ENCODE measurements at regions not wholly inside any gene's neighbourhood (a gene's known extent, or its start where the extent isn't known, plus 50 kb on each side); places are given as distances from the start of the nearest gene placed in this dataset.
A peak's percentile ranks its signal among the peaks of the same experiment; 100 is the strongest.

- 93 to 94% methylated on average over 9 of the region's 9 CpGs for WGBS, 2 donors
- Histone ChIP-seq H3K9me3 (no peaks in the 10 kb centered on the region), H3K36me3 (peaks cover 0 to 15% (median 12%) of the 10 kb centered on the region in 4 donors), H3K4me1 (no peaks in the 10 kb centered on the region), H3K27ac (no peak overlapping the region), H3K27me3 (no peaks in the 10 kb centered on the region), H3K4me3 (no peak overlapping the region)
- TF ChIP-seq, protein P1, sequence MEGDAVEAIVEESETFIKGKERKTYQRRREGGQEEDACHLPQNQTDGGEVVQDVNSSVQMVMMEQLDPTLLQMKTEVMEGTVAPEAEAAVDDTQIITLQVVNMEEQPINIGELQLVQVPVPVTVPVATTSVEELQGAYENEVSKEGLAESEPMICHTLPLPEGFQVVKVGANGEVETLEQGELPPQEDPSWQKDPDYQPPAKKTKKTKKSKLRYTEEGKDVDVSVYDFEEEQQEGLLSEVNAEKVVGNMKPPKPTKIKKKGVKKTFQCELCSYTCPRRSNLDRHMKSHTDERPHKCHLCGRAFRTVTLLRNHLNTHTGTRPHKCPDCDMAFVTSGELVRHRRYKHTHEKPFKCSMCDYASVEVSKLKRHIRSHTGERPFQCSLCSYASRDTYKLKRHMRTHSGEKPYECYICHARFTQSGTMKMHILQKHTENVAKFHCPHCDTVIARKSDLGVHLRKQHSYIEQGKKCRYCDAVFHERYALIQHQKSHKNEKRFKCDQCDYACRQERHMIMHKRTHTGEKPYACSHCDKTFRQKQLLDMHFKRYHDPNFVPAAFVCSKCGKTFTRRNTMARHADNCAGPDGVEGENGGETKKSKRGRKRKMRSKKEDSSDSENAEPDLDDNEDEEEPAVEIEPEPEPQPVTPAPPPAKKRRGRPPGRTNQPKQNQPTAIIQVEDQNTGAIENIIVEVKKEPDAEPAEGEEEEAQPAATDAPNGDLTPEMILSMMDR (IDR thresholded peaks at IDR 0.05): peak in 1 of 4 experiments; percentile 21
- TF ChIP-seq POLR2A (IDR thresholded peaks at IDR 0.05): no peak
- no peak for DNase-seq
- intact Hi-C loops (cut with DNase I): no loop called here
Measured at GRCh38 chr14:71720978-71721624, 211.1 kb upstream of the RGS6 start.

DNA sequence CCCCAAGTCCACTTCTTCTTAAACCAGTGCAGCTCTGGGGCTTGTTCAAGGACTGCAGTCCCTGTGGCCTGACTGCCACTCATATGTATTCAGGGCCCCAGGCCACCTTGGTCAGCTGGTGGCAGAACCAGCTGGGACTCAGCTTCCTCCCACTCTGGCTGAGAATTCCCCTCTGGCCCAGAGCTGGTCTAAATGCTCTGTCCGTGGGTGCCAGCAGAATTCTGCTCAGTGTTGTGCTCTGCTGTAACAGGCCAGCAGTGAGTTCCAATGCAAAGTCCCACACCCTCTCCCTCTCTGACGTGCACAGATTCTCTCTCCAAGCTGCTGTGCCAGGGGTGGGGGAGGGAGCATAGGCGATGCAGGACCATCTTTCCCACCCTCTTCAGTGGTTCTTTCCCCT is 210.4 kb upstream of the RGS6 start:
- no peak for DNase-seq
- Histone ChIP-seq H3K4me1 (no peaks in the 10 kb centered on the region), H3K9me3 (no peaks in the 10 kb centered on the region), H3K36me3 (peaks cover 0 to 15% (median 12%) of the 10 kb centered on the region in 4 donors), H3K27ac (no peak overlapping the region), H3K4me3 (no peak overlapping the region), H3K27me3 (no peaks in the 10 kb centered on the region)
- TF ChIP-seq, protein P1 (IDR thresholded peaks at IDR 0.05): no peak
- TF ChIP-seq POLR2AphosphoS5 (IDR thresholded peaks at IDR 0.05) (no peak), POLR2A (IDR thresholded peaks at IDR 0.05) (no peak), EP300 (IDR thresholded peaks at IDR 0.05) (no peak)
- intact Hi-C loops (cut with DNase I): no loop called here
- 89 to 92% methylated on average over 3 of the region's 3 CpGs for WGBS, 2 donors

GRCh38 chr14:71722885-71723284 is 209.3 kb upstream of the RGS6 start:
- Histone ChIP-seq H3K9me3 (no peaks in the 10 kb centered on the region), H3K27me3 (no peaks in the 10 kb centered on the region), H3K4me3 (no peak overlapping the region), H3K4me1 (no peaks in the 10 kb centered on the region), H3K36me3 (peaks cover 0 to 19% (median 12%) of the 10 kb centered on the region in 4 donors), H3K27ac (no peak overlapping the region)
- 55 to 87% methylated on average over 6 of the region's 6 CpGs for WGBS, 2 donors
- TF ChIP-seq, protein P1 (IDR thresholded peaks at IDR 0.05): no peak
- TF ChIP-seq EP300 (IDR thresholded peaks at IDR 0.05) (no peak), POLR2AphosphoS5 (IDR thresholded peaks at IDR 0.05) (no peak), POLR2A (IDR thresholded peaks at IDR 0.05) (no peak)
- intact Hi-C loops (cut with DNase I): no loop called here
- DNase-seq: no peak

DNA sequence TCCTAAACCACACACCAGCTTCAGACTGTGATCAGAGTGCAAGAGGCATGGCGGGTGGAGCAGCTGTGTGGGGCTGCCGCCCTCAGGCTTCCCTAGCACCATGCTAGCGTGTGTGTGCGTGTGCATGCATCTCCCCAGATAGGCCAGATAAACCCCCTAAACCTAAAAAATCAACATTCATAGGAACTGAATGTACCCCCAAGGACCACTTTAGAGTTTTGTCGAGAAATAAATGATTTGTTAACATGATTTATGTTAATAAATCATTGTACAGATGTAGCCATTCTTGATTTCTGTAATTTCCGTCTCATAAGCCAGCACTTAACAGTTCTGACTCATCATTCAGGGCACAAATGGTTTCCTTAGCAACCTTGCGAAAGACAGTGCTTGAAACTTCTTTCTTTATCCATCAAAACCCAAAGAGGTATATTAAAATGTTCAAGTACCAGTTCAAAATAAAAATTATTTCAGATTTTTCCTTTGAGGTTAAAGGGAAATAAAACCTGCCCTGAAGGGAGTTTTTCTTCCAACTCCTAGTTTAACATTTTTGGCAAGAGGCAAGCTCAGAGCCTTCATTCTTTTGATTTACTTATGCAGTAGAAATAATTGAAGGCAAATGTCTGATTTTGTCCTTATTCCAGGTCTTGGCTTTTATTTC is 206.2 kb upstream of the RGS6 start:
- H3K4me1 ChIP-seq: no peaks in the 10 kb centered on the region
- 88 to 89% methylated on average over 7 of the region's 7 CpGs for WGBS, 2 donors
- TF ChIP-seq POLR2A (IDR thresholded peaks at IDR 0.05) (no peak), EP300 (IDR thresholded peaks at IDR 0.05) (no peak), POLR2AphosphoS5 (IDR thresholded peaks at IDR 0.05) (no peak)
- TF ChIP-seq, protein P1 (IDR thresholded peaks at IDR 0.05): no peak
- peaks cover 0 to 36% (median 21%) of the 10 kb centered on the region in 4 donors for H3K36me3 ChIP-seq
- no peak overlapping the region for H3K4me3 ChIP-seq
- no peaks in the 10 kb centered on the region for H3K27me3 ChIP-seq
- no peak for DNase-seq
- H3K9me3 ChIP-seq: no peaks in the 10 kb centered on the region
- peak overlapping the region in 1 of 4 donors; percentile 10 for H3K27ac ChIP-seq
- intact Hi-C loops (cut with DNase I): no loop called here

All from sigmoid colon (tissue), 6 donors.